HG03571 (cell line): ENCODE measurements at regions not wholly inside any gene's neighbourhood (a gene's known extent, or its start where the extent isn't known, plus 50 kb on each side); places are given as distances from the start of the nearest gene placed in this dataset.
"Not testable (repeated sequence)": the region's sequence is repeated elsewhere in the genome, so short reads cannot be mapped to it uniquely, and the experiment has no call there.

ENCODE experiments used
- ATAC-seq: cut with Tn5 transposase; IDR thresholded peaks from one replicate; pipeline ENCODE4 v1.9.1; 2021; ENCODE audit not compliant: unreplicated experiment

DNA sequence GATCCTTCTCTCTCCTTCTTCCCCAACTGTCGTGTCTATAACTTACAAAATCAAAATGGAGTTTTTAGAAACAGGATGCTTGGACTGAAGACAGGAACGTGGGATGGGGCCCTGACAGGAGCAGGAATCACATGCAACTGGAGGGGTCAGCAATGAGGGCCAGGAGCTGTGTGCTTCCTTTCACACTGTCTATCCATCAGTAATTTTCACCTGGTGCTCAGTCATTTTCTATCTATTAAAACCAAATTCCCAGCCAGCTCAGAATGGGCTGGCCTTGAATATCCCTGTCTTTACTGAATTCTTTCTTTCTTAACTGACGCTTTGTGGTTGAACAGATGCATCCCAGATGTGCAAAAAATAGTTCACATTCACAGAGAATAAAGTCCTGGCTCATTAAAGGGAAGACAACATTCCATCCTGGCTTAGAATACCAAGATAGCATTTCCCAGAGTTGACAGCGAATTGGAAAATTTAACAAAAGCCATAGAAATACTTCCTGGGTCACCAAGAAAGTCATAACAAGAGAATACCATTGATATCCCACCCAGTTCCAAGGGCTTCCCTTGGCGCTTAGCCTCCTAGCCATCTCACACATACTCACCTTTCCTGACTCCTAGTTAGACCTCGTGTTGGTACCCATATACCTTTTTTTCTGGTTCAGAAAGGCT is 588.1 kb downstream of the TTLL7 start:
- not testable (repeated sequence) for ATAC-seq

GRCh38 chr1:83406693-83407371 is 592.1 kb downstream of the TTLL7 start:
- ATAC-seq: not testable (repeated sequence)

DNA sequence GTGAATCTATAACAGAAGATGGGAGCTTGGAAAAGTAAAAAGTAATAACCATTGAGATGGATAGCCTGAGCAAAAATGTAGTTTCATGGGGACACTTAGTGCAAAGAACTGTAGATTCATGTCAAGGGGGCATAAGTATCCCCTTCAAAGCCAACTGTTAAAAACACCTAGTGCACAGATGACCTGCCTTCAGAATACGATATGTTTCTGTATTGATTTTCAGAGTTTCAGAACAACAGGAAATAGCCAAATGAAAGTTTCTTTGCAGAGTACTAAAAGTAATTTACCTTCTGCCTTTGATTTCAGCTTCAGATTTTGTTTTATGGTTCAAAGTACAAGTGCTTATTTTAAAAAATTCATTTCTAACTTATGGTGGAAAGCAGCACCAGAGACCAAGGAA is 593.1 kb downstream of the TTLL7 start:
- peak; percentile 58 for ATAC-seq

DNA sequence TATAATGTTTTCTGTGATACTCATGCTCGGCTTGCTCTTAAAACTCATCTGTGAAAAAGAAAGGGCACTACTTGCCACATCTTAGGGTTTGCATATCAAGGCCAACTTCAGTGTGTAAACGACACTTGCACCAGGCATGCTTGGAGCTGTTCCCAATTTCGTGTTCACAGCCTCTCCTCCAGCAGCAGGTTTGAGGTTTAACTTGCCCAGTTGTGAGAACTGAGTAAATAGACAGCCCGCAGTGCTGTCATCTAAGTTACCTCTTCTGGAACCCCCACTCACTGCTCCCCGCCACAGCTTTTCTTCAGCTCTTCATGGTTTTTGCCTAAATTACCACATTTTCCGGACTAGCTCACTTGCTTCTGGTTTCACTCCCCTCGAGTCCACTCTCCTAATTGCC is 595.4 kb downstream of the TTLL7 start:
- not testable (repeated sequence) for ATAC-seq

- ATAC-seq: not testable (repeated sequence)
These were observed 597.8 kb downstream of the TTLL7 start for GRCh38 chr1:83401146-83401545.

DNA sequence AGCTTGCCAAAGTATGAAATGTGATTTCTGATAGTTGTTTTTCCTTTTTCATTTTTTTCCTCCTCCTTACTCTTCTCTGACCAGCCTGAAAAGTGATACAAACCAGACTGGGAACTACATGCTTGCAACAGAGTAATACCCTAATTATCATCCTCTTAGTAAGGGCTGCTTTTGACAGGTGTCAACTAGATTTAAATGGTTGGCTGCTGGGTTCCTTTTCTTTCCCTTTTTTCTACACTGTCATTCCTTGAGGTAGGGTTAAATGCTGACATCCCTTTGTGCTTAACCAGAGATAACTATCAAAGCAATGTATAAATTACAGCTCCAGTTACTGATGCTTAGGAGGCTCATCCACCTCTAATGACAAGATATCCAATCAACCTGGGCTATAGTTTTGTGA is 598.8 kb downstream of the TTLL7 start:
- not testable (repeated sequence) for ATAC-seq

- ATAC-seq: not testable (repeated sequence)
These were observed 600.8 kb downstream of the TTLL7 start for GRCh38 chr1:83398125-83398524.

- ATAC-seq: not testable (repeated sequence)
These were observed 603.8 kb downstream of the TTLL7 start for GRCh38 chr1:83395130-83395529.

DNA sequence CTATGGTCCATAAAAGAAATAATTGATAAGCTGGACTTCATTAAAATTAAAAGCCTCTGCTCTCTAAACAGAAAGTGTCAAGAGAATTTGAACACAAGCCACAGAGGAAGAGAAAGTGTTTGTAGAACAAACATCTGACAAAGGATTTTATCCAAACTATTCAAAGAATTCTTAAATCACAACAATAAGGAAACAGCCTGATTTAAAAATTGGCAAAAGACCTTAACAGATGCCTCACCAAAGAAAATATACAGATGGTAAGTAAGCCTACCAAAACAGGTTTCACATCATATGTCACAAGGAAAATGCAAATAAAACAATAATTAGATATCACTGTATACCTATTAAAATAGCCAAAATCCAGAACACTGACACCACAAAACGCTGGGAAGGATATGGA is 612.0 kb downstream of the TTLL7 start:
- ATAC-seq: not testable (repeated sequence)

- not testable (repeated sequence) for ATAC-seq
These were observed 615.8 kb downstream of the TTLL7 start for GRCh38 chr1:83383107-83383506.

GRCh38 chr1:83373018-83373417 is 625.9 kb downstream of the TTLL7 start:
- ATAC-seq: not testable (repeated sequence)

DNA sequence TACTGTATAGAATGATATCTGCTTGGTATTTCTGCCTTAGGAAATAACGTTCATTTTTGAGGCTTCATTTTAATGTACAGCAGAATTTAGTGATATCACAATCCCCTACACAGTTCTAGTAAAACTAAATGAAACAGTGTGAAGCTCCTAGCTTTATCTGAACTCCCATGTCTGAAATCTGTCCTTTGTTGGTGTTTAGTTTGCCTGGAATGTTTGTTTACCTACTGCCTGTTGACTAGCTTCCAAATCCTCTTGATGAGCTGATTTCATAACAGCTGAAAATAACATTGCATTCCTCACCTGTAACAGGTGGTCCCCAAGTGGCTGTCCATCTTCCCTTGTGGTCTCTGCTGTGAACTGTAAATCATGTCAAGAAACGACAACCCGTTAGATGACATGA is 629.1 kb downstream of the TTLL7 start:
- not testable (repeated sequence) for ATAC-seq

GRCh38 chr1:83365320-83365719 is 633.6 kb downstream of the TTLL7 start:
- ATAC-seq: not testable (repeated sequence)

DNA sequence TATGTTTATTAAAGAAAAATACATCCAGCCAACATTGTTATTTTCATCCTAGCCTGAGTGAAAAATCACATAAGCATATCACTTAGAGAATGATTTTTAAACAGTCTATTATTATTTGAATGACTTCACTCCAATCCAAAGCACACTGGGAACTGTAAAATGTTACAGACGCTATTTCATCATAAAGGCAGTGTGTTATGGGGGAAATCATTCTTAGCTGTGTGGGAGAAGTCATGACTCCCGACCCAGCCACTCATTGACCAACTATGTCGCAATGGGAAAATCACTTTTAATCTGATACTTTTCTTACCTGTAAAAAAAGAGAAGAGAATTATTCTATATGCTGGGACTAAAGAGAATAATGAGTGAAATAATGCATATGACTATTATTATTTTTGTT is 653.6 kb downstream of the TTLL7 start:
- not testable (repeated sequence) for ATAC-seq

DNA sequence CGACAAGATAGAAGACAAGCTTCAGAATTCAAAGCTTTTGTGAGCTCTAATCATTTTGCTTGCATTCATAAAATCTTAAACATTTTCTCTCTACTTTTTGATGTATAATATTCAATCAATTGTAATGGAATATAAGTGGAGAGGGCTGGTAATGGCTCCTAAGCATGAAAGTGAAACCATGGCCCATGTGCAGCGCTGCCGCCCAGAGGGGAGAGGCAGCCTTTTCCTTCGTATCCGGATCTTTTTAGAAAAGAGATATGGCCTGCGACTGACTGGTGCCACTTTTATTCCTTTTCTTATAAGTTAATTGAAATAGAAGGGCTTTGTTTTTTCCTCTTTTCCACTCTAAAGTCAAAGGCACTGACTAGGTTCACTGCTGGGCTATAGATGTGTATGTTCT is 655.2 kb downstream of the TTLL7 start:
- not testable (repeated sequence) for ATAC-seq

- not testable (repeated sequence) for ATAC-seq
These were observed 655.9 kb downstream of the TTLL7 start for GRCh38 chr1:83342995-83343394.

DNA sequence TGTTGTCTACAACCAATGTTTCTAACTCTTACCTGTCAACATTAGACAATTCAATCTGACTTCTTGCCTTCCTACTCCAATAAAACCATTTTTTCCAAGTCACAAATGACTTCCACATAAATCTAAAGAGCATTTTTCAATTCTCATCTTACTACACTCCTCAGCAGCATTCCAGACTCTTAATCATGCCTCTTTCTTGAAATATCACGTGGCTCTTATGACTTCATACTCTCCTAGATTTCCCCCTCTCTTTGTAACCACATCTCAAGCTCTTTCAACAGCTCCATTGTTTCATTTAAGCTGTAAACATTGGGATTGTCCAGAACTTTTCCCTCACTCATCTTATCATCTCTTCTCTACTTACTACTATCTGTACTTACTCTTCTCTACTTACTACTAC is 666.6 kb downstream of the TTLL7 start:
- ATAC-seq: not testable (repeated sequence)

DNA sequence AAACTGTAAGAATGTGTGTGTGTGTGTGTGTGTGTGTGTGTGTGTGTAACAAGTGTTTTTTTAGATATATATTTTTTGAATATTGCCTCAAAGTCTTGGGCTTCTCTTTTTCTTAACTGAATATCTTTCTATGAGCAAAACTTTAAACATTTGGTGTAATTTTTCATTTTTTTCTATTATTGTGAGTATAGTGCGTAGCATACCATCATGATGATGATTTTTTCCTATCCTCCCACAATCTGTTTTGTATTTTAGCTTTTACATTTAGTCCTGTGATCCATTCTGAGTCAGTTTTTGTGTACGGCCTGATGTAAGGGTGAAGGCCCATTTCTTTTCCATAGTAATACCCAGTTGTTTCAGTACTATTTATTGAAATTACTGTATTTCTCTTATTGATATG is 680.6 kb downstream of the TTLL7 start:
- no peak for ATAC-seq

GRCh38 chr1:83315446-83315845 is 683.5 kb downstream of the TTLL7 start:
- ATAC-seq: not testable (repeated sequence)

- ATAC-seq: not testable (repeated sequence)
These were observed 688.8 kb downstream of the TTLL7 start for GRCh38 chr1:83310161-83310560.

GRCh38 chr1:83309035-83309434 is 689.9 kb downstream of the TTLL7 start:
- not testable (repeated sequence) for ATAC-seq

GRCh38 chr1:83306811-83307210 is 692.1 kb downstream of the TTLL7 start:
- ATAC-seq: not testable (repeated sequence)
